HG02885 (cell line): ENCODE measurements at regions not wholly inside any gene's neighbourhood (a gene's known extent, or its start where the extent isn't known, plus 50 kb on each side); places are given as distances from the start of the nearest gene placed in this dataset.

Experiments used
- ATAC-seq: cut with Tn5 transposase; IDR thresholded peaks from one replicate; pipeline ENCODE4 v1.9.1; 2021; ENCODE audit warnings: mild to moderate bottlenecking; ENCODE audit not compliant: unreplicated experiment, poor library complexity

DNA sequence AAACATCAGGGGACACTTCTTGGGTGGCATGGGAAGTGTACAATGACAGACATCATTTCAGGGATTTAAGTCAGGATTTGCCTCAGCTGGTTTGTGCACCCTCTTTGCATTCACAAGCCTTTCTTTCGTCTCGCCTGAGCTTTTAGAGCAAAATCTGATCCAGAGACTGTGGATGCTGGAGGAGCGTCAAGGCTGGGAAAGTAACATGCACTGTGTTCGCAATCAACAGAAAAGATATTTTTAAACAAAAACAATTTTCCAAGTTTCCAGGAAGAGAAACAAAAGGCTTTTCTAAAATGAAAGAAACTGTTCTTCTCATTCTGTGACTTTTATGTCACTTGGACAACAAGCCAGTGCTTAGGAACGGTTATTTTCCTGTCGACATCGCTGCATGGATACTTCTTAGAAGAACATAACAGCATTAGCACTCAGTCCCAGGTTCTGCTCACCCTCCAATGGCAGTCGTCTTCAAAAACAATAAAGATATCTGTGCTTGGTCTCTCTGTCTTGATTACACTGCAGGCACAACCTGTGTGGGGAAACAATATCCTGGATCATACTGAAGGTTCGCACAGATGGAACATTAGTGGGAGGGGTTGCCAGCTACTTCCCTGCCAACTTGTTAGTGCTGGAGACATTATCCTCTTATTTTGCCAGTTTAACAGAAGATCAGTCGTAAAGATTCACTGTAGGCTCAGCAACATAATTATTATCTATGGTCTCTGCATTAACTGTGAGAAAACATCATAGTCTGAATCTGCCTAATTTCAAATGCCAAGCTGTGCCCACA lies 403.3 kb upstream of the ATP2B1 start:
- ATAC-seq, result no peak

DNA sequence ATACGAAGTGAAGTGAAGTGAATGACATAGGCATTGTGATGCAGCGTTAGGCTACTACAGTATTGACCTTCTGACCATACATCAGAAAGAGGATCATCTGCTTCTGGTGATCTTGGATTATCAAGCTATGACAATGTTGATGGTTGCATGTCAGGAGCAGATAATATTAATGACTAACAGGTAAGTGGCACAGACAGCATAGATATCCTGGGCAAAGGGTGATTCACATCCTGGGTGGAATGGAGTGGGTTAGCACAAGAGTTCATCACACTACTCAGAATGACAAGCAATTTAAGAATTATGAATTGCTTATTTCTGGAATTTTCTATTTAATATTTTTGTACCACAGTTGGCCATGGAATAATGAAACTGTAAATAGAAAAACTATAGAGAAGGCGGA lies 397.9 kb upstream of the ATP2B1 start:
- ATAC-seq, result no peak

DNA sequence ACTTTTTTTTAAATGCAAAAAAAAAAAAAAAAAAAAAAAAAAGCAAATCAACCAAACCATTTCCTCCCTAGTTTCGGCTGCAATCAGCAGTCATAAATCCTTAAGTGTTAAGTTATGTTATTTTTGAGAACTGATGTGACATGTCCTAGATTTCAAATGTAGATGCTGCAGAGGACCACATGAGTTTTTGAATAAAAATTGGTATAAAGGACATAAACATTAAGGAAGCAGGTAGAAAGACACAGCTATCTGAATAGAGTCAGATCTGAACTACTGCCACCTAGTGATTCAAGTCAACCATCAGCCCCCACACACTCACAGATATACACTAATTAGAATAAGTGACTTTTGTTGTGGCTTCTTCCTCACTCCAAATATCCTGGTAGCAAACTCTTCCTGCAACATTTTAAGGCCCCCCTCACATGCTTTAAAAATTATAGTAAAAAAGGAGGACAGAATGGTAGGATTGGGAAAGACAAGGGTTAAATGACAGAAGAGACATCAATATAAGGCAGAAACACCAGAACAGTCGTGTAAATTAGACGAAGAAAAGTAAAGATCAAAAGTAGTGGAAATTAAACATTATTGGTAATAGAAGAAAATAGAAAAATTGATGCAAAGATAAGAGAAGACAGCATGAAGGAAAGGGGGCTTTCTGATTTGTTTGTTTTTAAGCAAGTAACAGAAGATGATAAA lies 394.5 kb upstream of the ATP2B1 start:
- peak; percentile 93 for ATAC-seq

DNA sequence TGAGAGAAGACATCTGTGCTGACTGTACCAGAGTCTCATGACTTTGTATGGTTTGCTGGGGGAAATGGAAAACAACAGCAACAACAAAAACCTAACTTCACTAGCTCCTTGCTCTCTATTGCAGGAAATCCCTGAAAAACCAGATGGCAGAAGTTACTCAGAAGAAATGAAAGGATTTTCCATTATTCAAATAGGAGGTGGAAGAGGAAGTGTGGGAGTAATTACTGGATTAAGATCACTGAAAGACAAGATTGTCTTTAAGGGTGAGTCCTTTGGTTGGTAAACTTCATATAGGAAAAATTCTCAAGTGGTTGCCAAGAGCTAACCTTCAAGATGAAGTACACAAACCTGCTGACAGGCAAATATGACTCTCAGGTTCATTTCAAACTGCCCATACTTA lies 391.9 kb upstream of the ATP2B1 start:
- no peak for ATAC-seq

DNA sequence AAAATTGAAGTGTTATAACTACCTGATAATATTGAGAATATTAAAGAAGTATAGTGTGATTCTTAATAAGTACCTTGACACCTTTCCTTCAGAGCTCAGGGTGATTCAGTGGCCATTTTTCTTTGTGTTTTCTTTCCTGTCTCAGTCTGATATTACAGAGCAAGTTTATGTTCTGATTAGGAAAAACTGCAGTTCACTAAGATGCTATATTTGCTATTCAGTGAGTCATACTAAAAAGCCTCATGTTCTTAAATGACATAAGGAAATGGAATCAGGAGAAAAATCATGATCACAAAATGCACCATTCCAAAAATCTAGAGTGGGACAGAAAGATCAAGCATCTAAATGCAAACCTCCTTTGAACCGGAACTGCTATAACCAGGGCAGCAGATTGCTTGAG lies 390.6 kb upstream of the ATP2B1 start:
- no peak for ATAC-seq

DNA sequence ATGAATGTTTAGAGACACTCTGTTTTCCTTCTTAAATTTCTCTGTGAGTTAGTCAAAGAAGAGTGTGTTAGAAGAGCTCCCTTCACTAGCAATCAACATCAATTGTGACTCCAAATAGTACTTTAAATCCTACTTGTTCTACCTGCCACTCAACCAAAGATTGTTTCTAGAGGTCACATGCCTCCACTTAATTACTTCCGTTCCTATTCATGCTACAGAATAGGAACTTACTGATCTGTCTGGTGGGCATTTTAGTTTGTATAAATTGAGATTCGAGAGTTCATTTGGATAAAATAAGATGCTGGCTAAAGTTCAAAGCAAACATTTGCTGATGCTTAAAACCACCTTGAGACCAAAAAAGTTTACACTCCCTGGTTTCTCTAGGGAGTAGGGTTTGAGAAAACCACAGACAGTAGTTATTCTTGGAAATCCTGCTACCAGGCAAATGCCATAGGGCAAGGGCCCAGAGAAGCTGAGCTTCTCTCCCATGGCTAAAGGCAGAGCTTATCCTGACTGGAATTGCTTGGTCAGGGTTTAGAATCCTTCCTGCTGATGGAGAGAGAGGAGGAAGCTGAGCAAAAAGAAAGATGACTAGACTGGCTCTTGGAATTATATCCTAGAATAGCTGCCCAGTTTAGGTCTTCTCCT lies 389.6 kb upstream of the ATP2B1 start:
- ATAC-seq, result no peak

DNA sequence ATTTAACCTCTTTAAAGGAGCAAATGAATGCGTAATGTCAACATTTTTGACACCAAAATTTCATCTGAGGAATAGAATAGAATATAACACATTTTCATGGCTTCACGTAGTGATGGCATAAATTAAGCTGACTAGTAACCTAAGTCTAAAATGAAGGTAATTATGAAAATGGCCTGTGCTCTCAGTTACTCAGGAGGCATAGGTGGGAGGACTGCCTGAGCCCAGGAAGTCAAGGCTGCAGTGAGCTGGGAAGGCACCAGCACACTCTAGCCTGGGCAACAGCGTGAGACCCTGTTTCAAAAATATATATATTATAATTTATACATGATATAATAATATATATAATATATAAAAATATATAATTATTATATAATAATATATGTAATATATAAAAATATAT lies 383.2 kb upstream of the ATP2B1 start:
- ATAC-seq, result no peak

DNA sequence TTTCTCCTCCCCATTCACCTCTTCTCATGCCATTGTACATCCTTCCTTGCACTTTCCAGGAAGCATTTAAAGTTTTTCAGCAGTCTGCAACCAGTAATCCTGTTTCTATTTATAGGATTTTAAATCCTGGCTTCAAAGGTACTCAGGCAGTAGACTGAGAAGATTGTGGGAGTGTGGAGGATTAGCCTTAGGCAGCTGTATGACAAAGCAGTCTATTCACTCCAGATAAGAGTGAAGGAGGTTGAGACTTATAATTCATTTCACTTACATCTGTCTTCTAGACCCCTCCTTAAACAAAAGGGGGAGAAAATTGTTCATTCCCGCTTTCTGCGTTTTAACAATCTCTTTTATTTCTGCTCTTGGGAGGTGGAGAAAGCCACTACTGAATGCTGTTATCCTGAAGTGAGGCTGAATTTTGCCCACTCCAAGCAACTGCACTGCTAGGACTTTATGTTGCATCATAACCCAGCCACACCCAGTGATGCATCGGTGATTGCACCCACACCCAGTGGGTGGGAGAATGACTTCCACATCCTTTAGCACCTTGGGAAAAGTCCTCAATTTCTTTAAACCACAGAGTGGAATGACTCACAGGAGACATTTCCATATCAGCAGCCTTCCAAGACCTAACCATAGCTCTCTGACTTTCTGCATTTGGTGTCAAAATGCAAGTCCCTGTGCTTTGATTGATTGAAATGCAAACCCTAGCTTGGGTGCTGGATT lies 382.5 kb upstream of the ATP2B1 start:
- no peak for ATAC-seq

DNA sequence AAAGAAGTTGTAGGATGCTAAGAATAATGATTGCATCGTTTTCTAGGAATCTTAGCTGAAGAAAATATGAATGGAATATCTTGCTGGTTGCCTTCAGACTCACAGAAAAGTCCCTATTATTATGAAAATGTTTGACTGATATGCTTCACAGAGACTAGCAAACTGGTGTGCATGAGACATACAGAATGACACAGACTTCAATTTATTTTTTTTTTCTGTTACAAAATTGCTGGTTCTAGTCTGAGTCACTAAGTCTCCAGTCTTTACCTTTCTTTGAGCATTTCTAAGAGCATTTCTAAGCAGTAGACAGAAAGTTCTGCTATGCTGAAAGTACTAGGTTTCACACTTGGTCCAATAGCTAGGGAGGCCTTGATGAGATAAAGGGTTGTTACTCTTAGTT lies 377.6 kb upstream of the ATP2B1 start:
- ATAC-seq, result no peak

DNA sequence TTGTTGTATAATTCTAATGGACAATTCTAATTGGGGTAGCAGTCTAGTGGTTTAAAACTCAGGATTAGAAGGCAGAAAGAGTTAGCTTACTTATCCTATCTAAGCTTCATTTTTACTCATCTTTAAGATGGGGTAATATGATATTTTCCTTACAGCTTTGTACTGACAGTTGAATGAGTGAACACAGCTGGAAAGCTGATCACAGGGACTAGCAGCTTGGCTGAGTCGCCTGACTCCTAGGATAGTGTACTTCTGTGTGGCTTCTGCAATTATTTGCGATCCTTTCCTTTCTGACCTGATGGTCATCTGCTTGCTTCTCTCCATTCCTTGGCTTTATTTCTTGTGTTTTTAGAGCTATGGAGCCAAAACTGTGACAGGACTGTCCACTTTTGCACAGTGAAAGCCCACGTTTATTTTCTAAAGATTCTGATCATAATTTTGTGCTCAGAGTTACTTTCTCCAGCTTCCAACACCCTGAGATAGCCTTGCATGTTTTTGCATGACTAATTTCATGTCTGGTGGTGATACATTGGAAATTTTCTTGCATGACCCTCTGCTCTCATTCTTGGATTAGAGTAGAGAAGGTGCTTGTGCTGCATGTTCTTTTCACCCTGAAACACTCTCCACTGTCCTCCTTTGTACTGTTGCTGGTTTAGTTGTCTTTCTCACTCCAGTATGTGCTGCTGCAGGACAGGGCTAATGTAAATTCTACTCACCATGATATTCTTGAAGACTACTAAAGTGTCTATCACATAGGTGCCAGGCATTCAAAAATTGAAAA lies 377.0 kb upstream of the ATP2B1 start:
- no peak for ATAC-seq

DNA sequence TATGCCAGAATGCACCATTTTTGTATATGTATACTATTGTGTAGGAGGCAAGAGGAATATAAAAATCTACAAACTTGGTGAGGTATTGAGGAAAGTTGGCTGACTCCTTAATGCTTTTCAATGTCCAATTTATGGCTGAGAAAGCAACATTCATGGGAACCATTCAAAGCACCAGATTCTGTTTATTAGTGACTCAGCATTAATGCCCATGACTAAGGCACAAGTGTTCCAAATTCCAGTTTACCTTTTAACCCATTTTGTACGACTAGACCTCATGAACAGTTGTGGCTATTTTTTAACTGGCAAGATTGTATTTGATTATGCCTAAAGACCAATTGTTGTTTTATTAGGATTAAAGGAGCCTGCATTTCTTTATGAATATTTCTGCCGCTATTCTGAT lies 375.4 kb upstream of the ATP2B1 start:
- ATAC-seq, result no peak

DNA sequence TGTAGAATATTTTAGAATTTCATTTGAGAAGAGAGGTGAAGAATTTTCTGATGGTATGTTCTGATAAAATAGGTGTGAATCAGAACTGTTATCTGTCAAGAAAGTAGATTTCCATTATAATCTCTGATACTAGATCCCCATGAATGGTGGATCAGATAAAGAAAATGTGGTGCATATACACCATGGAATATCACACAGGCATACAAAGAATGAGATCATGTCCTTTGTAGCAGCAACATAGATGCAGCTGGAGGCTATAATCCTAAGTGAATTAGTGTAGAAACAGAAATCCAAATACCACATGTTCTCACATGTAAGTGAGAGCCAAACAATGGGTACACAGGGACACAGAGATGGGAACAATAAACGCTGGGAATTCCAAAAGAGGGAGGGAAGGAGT lies 372.0 kb upstream of the ATP2B1 start:
- ATAC-seq, result no peak

DNA sequence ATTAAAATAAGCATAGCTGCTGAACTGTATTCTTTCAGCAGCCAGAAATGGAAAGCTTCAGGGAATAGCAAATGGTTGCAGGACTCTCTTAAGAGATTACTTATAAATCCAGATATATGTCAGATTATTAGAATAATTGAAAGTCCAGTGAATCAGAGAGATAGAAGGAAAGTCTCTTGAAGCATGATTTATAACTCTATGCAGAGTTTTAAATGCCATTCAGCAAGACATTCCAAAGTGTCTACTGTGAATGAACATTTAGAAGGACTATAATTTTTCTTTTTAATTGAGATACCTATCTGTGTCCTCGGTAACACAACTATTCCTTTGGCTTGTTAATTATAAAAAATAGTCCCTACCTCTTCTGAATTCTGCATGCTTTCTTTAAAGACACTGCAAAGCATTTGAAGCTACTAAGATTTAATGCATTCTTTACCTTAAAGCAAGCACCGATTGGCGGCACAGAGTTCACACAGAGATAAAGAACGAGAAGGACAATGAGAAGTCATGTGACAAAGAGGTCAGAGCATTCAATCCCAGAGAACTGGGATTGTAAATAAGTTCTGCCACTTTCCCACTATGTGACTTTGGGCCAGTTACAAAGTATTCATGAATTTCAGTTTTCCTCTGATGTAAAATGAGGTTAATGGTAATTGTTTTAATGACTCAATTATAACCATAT lies 371.0 kb upstream of the ATP2B1 start:
- ATAC-seq, result no peak

DNA sequence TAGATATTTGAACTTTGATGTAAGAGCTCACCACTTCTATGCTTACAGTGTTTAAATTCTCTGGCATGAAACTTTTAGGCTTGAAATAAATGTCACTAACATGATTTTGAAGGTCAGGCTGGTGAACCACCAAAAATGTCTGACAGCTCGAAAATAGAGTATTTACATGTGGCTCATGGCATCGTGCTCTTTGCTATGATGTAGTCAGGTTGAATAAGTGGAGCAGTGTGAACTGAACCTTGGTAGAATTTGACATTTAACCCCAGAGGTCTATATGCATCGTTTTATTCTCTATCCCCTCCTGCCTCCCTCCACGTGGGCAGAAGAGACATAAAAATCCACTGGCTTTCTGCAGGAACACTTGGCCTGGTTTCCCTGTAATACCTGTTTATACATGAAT lies 369.7 kb upstream of the ATP2B1 start:
- no peak for ATAC-seq

DNA sequence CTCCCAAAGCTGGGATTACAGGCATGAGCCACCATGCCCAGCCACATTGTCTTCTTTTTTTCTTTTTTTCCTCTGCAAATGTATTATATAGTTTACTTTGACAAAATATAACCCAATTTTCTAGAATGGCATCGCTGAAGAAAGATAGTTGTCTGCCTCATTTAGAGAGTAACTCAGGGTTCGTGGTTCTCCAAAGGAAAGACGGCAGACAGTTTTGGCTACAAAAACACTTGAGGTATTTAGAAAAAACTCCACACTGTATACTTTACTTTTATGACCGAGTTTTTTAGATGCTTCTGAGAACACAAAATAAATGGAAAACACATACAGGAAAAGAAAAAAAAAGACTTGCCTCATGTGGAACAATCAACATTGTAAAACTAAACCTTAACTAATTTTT lies 369.1 kb upstream of the ATP2B1 start:
- no peak for ATAC-seq

DNA sequence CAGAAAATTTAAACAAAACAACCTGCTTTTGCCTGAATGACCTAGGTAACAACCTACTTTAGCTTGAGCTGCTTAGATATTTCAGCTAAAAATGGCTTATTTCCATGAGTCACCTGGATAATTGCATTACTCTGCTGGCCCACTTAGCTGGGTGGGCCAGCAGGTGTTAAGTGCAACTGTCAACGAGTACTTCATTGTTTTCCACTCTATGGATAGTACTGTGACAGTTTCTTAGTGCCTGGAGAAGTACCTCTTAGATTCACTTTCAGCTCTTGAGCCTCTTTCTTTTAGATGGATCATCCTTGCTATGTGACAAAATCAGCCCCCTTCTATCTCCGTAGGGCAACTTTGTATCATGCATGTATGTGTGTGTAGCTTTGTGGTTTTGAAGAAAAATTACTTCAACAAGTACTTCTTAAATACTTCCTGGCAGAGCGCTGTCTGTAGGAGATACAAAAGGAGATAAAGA lies 368.2 kb upstream of the ATP2B1 start:
- ATAC-seq, result no peak

DNA sequence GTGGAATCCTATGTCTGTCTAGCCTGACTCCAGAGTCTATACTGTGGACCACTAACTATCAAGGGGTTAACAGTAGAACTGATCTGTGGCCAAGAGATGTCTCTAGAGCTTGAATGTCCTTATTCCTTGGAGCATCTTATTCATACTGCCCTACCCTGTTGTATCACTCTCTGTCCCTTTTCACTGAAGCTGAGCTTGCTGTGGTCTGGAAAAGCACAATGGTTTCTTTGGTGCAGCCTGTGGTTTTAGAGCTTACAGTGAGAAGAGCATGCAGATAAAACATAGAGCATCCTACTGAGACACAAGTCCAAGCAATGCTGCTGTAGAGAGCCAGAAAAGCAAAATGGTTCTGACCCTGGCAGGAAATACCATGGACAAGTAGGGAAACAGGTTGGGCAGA lies 367.0 kb upstream of the ATP2B1 start:
- ATAC-seq, result no peak

DNA sequence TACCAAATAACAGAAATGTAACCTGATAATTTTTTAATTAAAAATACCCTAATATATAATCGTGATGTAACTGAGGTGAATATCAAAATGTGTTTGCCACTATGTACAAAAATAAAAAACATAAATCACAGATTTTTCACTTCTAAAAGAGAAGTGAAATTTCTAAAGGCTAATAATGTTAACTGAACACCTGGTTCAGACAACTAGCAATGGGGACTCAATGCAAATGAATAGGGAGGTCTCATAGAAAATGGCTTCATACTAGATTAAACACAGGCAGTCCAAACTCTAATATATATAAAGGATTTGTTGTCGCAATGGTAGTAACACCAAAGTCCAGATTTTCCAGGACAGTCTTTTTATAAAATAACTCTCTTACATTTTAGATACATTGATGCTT lies 365.4 kb upstream of the ATP2B1 start:
- peak; percentile 71 for ATAC-seq

DNA sequence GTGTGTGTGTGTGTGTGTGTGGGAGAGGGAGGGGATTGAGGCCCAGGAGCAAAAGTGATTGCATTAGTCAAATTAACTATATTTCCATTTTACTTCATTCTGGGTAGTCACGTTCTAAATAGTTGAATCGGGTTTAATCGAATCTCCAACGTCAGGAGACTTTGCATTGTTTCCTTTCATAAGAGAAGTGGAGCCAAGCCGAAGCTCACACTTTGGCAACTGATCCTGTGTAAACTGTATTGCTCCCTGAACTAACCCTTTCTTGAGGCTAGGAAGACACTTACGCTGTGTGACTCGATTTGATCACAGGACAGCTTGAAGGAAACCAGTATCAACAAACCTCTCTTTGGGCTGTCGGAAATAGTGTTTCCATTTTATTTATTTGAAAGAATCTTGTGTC lies 363.4 kb upstream of the ATP2B1 start:
- ATAC-seq, result no peak

DNA sequence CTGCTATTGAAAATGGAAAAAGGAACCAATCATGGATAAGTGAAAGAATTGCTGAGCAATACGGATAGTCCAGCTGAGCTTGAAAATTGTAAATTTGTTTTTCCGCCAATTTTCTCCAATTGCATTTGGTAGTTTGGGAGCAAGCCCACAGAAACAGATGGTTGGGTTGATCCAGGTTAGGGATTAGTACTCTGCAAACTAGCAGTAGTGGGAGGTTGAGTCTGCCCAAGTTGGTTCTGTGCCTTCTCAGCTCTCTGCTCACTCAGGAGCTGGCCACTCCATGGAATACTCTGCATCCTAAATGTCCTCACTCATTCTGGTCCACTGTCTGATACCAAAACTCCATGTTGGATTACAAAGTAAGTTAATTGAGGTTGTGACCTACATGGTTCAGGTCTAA lies 361.1 kb upstream of the ATP2B1 start:
- ATAC-seq, result no peak
